ENCODE measurements at regions not wholly inside any gene's neighbourhood (a gene's known extent, or its start where the extent isn't known, plus 50 kb on each side); places are given as distances from the start of the nearest gene placed in this dataset.

DNA sequence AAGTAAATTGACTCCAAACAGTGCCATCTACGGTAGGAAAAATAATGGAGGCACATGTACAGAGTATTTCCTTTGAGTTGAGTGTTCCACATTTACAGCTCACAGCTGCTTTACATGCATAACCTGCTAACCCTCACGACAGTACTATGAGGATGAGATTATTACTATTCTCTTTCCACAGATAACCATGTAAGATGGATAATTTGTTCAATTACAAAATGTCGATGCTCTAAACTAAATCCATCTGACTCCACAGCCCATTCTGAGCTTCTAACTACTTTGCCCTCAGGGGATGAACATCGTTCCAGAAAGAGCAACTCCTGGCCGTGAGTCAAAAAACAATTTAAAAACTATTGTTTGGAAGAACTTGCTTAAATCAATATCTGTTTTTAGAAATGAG lies 330.4 kb upstream of the NWD2 start:
- Histone ChIP-seq H3K9me3 (ENCODE audit: control insufficient read depth in 2 of 3, insufficient read depth in 1 of 3, low read length in 3 of 3) (no peaks in the 10 kb centered on the region), H3K36me3 (ENCODE audit: control insufficient read depth in 2 of 3, insufficient read depth in 3 of 3, low read length in 3 of 3) (no peaks in the 10 kb centered on the region), H3K27ac (ENCODE audit: low read depth in 2 of 2, low read length in 2 of 2) (no peak overlapping the region), H3K4me3 (ENCODE audit: low read length in 3 of 3) (no peak overlapping the region), H3K27me3 (ENCODE audit: control insufficient read depth, insufficient read depth, low read length) (no peaks in the 10 kb centered on the region), H3K9ac (ENCODE audit: low read length in 3 of 3) (no peak overlapping the region), H3K4me1 (ENCODE audit: control insufficient read depth in 2 of 3, insufficient read depth in 2 of 3, low read depth in 1 of 3, low read length in 3 of 3) (no peaks in the 10 kb centered on the region)
- DNase-seq: no peak
- intact Hi-C loops (cut with DNase I): no loop called here
- no peak for FAIRE-seq
- TF ChIP-seq, protein P1, sequence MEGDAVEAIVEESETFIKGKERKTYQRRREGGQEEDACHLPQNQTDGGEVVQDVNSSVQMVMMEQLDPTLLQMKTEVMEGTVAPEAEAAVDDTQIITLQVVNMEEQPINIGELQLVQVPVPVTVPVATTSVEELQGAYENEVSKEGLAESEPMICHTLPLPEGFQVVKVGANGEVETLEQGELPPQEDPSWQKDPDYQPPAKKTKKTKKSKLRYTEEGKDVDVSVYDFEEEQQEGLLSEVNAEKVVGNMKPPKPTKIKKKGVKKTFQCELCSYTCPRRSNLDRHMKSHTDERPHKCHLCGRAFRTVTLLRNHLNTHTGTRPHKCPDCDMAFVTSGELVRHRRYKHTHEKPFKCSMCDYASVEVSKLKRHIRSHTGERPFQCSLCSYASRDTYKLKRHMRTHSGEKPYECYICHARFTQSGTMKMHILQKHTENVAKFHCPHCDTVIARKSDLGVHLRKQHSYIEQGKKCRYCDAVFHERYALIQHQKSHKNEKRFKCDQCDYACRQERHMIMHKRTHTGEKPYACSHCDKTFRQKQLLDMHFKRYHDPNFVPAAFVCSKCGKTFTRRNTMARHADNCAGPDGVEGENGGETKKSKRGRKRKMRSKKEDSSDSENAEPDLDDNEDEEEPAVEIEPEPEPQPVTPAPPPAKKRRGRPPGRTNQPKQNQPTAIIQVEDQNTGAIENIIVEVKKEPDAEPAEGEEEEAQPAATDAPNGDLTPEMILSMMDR (IDR thresholded peaks at IDR 0.05; ENCODE audit: borderline replicate concordance, extremely low read depth, insufficient read depth): no peak

GRCh38 chr4:36915717-36916116 lies 328.8 kb upstream of the NWD2 start:
- Histone ChIP-seq H3K4me3 (ENCODE audit: low read length in 3 of 3) (no peak overlapping the region), H3K36me3 (ENCODE audit: control insufficient read depth in 2 of 3, insufficient read depth in 3 of 3, low read length in 3 of 3) (no peaks in the 10 kb centered on the region), H3K4me1 (ENCODE audit: control insufficient read depth in 2 of 3, insufficient read depth in 2 of 3, low read depth in 1 of 3, low read length in 3 of 3) (no peaks in the 10 kb centered on the region), H3K9ac (ENCODE audit: low read length in 3 of 3) (no peak overlapping the region), H3K27me3 (ENCODE audit: control insufficient read depth, insufficient read depth, low read length) (no peaks in the 10 kb centered on the region), H3K27ac (ENCODE audit: low read depth in 2 of 2, low read length in 2 of 2) (no peak overlapping the region), H3K9me3 (ENCODE audit: control insufficient read depth in 2 of 3, insufficient read depth in 1 of 3, low read length in 3 of 3) (no peaks in the 10 kb centered on the region)
- DNase-seq (no peak), FAIRE-seq (no peak)
- TF ChIP-seq, protein P1 (IDR thresholded peaks at IDR 0.05; ENCODE audit: borderline replicate concordance, extremely low read depth, insufficient read depth): no peak
- intact Hi-C loops (cut with DNase I): no loop called here

DNA sequence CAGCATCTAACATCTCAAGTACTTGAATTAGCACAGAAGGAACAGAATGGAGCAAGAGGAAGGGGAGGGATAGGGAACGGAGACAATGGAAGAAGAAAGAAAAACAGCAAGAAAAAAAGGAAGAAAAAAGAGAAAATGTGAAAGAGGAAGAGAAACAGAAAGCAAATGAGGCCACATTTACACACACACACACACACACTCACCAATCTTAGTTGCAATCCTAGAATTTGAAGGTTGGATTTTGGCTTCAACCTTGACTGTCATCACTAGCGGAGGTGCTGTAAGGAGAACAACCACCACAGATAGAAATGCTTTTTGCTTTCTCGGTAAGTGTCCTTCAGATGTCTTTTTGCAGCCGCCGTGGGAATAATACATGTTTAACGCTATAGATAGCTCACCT lies 327.1 kb upstream of the NWD2 start:
- intact Hi-C loops (cut with DNase I): no loop called here
- TF ChIP-seq, protein P1 (IDR thresholded peaks at IDR 0.05; ENCODE audit: borderline replicate concordance, extremely low read depth, insufficient read depth): no peak

DNA sequence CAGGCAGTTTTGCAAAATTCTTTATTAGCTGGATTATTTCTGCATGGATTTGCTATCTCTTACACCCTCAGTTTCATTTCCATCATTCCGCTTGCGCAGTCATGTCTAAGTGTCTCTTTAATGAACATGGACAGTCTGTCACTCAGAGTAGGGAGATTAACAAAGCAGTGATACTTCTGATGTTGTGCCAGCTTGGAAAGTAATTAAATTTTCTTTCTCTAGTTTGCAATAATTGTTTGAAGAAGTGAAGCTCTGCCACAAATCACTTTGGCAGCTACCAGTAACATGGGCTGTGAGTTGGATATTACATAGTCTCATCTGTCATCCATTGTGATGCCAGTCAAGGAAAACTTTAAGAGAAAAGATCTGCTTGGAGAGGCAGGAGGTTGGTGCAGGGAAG lies 324.8 kb upstream of the NWD2 start:
- no peak for FAIRE-seq
- no peak overlapping the region for H3K27ac ChIP-seq (ENCODE audit: low read depth in 2 of 2, low read length in 2 of 2)
- H3K9me3 ChIP-seq (ENCODE audit: control insufficient read depth in 2 of 3, insufficient read depth in 1 of 3, low read length in 3 of 3): no peaks in the 10 kb centered on the region
- H3K9ac ChIP-seq (ENCODE audit: low read length in 3 of 3): no peak overlapping the region
- no peaks in the 10 kb centered on the region for H3K27me3 ChIP-seq (ENCODE audit: control insufficient read depth, insufficient read depth, low read length)
- no peak overlapping the region for H3K4me3 ChIP-seq (ENCODE audit: low read length in 3 of 3)
- TF ChIP-seq, protein P1 (IDR thresholded peaks at IDR 0.05; ENCODE audit: borderline replicate concordance, extremely low read depth, insufficient read depth): no peak
- no peaks in the 10 kb centered on the region for H3K36me3 ChIP-seq (ENCODE audit: control insufficient read depth in 2 of 3, insufficient read depth in 3 of 3, low read length in 3 of 3)
- intact Hi-C loops (cut with DNase I): no loop called here
- DNase-seq: no peak
- H3K4me1 ChIP-seq (ENCODE audit: control insufficient read depth in 2 of 3, insufficient read depth in 2 of 3, low read depth in 1 of 3, low read length in 3 of 3): no peaks in the 10 kb centered on the region

More for the DNA sequence above, 327.1 kb upstream of the NWD2 start:
- Histone ChIP-seq H3K27ac (ENCODE audit: low read depth in 2 of 2, low read length in 2 of 2) (no peak overlapping the region), H3K4me3 (ENCODE audit: low read length in 3 of 3) (no peak overlapping the region), H3K9ac (ENCODE audit: low read length in 3 of 3) (no peak overlapping the region), H3K27me3 (ENCODE audit: control insufficient read depth, insufficient read depth, low read length) (no peaks in the 10 kb centered on the region), H3K36me3 (ENCODE audit: control insufficient read depth in 2 of 3, insufficient read depth in 3 of 3, low read length in 3 of 3) (no peaks in the 10 kb centered on the region), H3K9me3 (ENCODE audit: control insufficient read depth in 2 of 3, insufficient read depth in 1 of 3, low read length in 3 of 3) (no peaks in the 10 kb centered on the region), H3K4me1 (ENCODE audit: control insufficient read depth in 2 of 3, insufficient read depth in 2 of 3, low read depth in 1 of 3, low read length in 3 of 3) (no peaks in the 10 kb centered on the region)
- DNase-seq (no peak), FAIRE-seq (no peak)
